Renal pelvis (tissue), 1 donor: ENCODE measurements at regions not wholly inside any gene's neighbourhood (a gene's known extent, or its start where the extent isn't known, plus 50 kb on each side); places are given as distances from the start of the nearest gene placed in this dataset.

ENCODE experiments used
- DNase-seq: peaks from one replicate; pipeline ENCODE4 v3.0.0-alpha.2; 2013

- no peak for DNase-seq
These were observed 2265.1 kb upstream of the PCDH20 start for GRCh38 chr13:63680704-63681103.

- DNase-seq = no peak
These were observed 2255.6 kb upstream of the PCDH20 start for GRCh38 chr13:63671296-63671695.

- DNase-seq = no peak
These were observed 2235.7 kb upstream of the PCDH20 start for GRCh38 chr13:63651394-63651793.

GRCh38 chr13:63643543-63643942, 2227.9 kb upstream of the PCDH20 start:
- no peak for DNase-seq

GRCh38 chr13:63636316-63636993, 2220.8 kb upstream of the PCDH20 start:
- no peak for DNase-seq

GRCh38 chr13:63632321-63632720, 2216.7 kb upstream of the PCDH20 start:
- DNase-seq = no peak

- DNase-seq = no peak
These were observed 2215.4 kb upstream of the PCDH20 start for GRCh38 chr13:63631006-63631405.

GRCh38 chr13:63629591-63629990, 2213.9 kb upstream of the PCDH20 start:
- DNase-seq = no peak

GRCh38 chr13:63628310-63628709, 2212.7 kb upstream of the PCDH20 start:
- no peak for DNase-seq

GRCh38 chr13:63625869-63626268, 2210.2 kb upstream of the PCDH20 start:
- no peak for DNase-seq

GRCh38 chr13:63614874-63615612, 2199.4 kb upstream of the PCDH20 start:
- DNase-seq = no peak

GRCh38 chr13:63607153-63607552, 2191.5 kb upstream of the PCDH20 start:
- DNase-seq = no peak

- no peak for DNase-seq
These were observed 2190.3 kb upstream of the PCDH20 start for GRCh38 chr13:63605962-63606361.

GRCh38 chr13:63605403-63605802, 2189.8 kb upstream of the PCDH20 start:
- no peak for DNase-seq

GRCh38 chr13:63595811-63596210, 2180.2 kb upstream of the PCDH20 start:
- no peak for DNase-seq

- no peak for DNase-seq
These were observed 2170.8 kb upstream of the PCDH20 start for GRCh38 chr13:63586467-63586866.

- no peak for DNase-seq
These were observed 2163.1 kb upstream of the PCDH20 start for GRCh38 chr13:63578796-63579195.

GRCh38 chr13:63567031-63567430, 2151.4 kb upstream of the PCDH20 start:
- no peak for DNase-seq

GRCh38 chr13:63554157-63554556, 2138.5 kb upstream of the PCDH20 start:
- DNase-seq = no peak

GRCh38 chr13:63551731-63552130, 2136.1 kb upstream of the PCDH20 start:
- DNase-seq = no peak

GRCh38 chr13:63546524-63546923, 2130.9 kb upstream of the PCDH20 start:
- no peak for DNase-seq

- no peak for DNase-seq
These were observed 2127.1 kb upstream of the PCDH20 start for GRCh38 chr13:63542770-63543169.

- DNase-seq = no peak
These were observed 2125.7 kb upstream of the PCDH20 start for GRCh38 chr13:63541336-63541735.

GRCh38 chr13:63540061-63540460, 2124.4 kb upstream of the PCDH20 start:
- DNase-seq = no peak
